Cardiac fibroblast (primary cell): ENCODE measurements at regions not wholly inside any gene's neighbourhood (a gene's known extent, or its start where the extent isn't known, plus 50 kb on each side); places are given as distances from the start of the nearest gene placed in this dataset.

Source experiments
- DNase-seq, 2 donors: peaks; one replicate each; pipeline versions ENCODE4 v3.0.0 to v3.0.0-alpha.2; 2010; ENCODE audit warnings: low read depth in 2 of 2
- H3K4me3 ChIP-seq, 2 donors: replicated peaks in 1 of 2; 1 replicate in 1 of 2; 2 replicates in 1 of 2; pipeline ENCODE4 v1.5.1; 2011; ENCODE audit warnings: low read depth in 2 of 2, low read length in 2 of 2, mild to moderate bottlenecking in 2 of 2, moderate library complexity in 1 of 2
- TF ChIP-seq, protein P1 (sequence below): IDR thresholded peaks from one replicate; pipeline ENCODE4 v1.5.1; 2011; ENCODE audit warnings: low read depth, mild to moderate bottlenecking, low read length, inconsistent platforms

DNA sequence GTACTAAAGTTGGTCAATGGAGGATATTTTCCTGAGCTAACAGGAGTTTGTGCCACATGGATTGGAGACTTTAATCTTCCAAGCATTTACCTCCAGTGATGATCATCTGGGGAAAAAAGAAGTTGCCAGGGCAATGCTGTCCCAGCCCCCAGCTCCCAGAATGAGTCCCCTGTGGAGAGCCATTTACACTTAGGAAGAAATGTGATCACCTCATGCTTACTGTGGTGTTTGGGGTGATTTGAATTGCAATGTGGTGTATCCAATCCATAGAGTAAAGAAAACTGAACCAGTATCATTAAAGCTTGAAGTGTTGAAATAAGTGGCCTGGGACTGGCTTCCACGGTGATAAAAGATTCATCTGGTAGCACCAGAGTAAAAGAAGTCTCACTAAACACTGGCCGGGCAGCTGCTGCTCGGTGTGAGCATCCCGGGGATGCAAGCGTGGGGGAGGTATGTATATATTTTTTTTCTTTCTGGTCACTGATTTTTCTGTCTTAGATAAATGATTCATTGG, 117.2 kb upstream of the NTM start:
- H3K4me3 ChIP-seq: no peak overlapping the region
- TF ChIP-seq, protein P1, sequence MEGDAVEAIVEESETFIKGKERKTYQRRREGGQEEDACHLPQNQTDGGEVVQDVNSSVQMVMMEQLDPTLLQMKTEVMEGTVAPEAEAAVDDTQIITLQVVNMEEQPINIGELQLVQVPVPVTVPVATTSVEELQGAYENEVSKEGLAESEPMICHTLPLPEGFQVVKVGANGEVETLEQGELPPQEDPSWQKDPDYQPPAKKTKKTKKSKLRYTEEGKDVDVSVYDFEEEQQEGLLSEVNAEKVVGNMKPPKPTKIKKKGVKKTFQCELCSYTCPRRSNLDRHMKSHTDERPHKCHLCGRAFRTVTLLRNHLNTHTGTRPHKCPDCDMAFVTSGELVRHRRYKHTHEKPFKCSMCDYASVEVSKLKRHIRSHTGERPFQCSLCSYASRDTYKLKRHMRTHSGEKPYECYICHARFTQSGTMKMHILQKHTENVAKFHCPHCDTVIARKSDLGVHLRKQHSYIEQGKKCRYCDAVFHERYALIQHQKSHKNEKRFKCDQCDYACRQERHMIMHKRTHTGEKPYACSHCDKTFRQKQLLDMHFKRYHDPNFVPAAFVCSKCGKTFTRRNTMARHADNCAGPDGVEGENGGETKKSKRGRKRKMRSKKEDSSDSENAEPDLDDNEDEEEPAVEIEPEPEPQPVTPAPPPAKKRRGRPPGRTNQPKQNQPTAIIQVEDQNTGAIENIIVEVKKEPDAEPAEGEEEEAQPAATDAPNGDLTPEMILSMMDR: no peak
- no peak for DNase-seq

DNA sequence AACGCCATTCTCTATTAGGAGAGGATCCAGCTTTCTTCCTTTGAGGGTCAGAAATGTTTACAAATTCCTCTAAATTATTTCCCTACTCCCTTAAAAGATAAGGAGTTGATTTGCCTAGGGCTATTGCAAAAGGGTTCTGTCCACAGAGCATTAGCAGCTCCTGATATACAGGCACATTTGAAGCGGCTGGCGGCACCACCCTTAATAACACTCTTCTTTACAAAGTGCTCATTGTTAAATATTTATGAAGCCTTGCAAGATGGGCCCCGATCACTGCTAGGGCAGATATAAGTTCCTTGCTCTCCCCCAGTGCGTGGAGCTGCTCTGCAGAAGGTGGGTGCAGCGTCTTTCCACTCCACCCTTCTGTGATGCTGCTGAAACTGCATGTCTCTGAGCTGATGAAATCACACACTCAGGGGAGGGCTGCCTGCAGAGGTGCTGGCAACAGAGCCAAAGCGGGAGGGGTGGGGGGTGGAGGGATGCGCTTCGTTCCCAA, 116.7 kb upstream of the NTM start:
- TF ChIP-seq, protein P1: no peak
- peak in 1 of 2 donors; percentile 8 for DNase-seq
- H3K4me3 ChIP-seq: no peak overlapping the region

- H3K4me3 ChIP-seq: no peak overlapping the region
- no peak for DNase-seq
- TF ChIP-seq, protein P1: no peak
These were observed 116.2 kb upstream of the NTM start for GRCh38 chr11:131254254-131254653.

GRCh38 chr11:131274233-131274632, 96.2 kb upstream of the NTM start:
- DNase-seq: no peak
- H3K4me3 ChIP-seq: no peak overlapping the region
- TF ChIP-seq, protein P1: no peak

DNA sequence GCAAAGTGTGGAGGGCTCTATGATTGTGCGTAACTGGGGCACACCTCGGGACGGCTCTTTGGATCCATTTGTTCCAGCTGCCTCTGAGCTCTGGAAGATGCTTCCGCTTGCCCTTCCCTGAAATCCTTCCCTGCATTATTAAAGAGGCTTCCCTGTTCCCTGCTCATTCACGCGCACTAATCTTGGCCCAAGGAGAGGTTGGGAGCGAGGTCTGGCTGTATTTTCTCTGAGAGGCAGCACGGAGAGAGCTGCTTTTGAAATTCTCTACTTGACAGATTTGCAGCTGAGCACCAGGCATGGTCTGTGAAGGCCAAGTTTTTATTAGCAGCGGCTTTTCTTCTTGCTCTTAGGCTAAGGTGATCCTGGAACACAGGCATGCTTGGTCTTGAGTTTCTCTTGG, 94.8 kb upstream of the NTM start:
- no peak for DNase-seq
- TF ChIP-seq, protein P1: no peak

DNA sequence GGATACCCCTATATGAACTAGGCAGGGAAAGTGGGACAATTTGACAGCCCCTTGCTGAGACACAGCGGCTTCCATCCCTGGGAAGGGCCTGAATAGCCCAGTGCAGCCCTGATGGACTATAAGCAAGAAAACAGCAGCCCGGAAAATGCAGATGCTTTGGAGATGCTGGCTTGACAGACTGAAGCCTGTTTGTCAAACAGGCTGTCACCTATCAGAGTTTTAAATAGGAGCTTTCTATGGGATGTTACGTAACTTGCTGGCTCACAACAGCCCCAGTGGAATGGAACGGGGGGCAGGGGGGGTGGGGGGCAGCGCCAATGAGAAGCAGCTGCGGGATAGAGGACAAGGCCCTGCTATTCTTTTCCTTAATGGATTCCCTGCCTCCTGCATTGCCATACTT, 91.9 kb upstream of the NTM start:
- DNase-seq: no peak
- TF ChIP-seq, protein P1: no peak
- H3K4me3 ChIP-seq: no peak overlapping the region

More for the DNA sequence above, 94.8 kb upstream of the NTM start:
- H3K4me3 ChIP-seq: no peak overlapping the region
